ENCODE measurements at regions not wholly inside any gene's neighbourhood (a gene's known extent, or its start where the extent isn't known, plus 50 kb on each side); places are given as distances from the start of the nearest gene placed in this dataset.
"Not testable (repeated sequence)": the region's sequence is repeated elsewhere in the genome, so short reads cannot be mapped to it uniquely, and the experiment has no call there.

- not testable (repeated sequence) for H3K4me1 ChIP-seq (ENCODE audit: control insufficient read depth in 5 of 5, insufficient read depth in 5 of 5, low read length in 5 of 5)
These were observed 358.9 kb upstream of the KCND2 start for GRCh38 chr7:119914119-119914518.

GRCh38 chr7:119916501-119916900 is 356.5 kb upstream of the KCND2 start:
- H3K4me1 ChIP-seq (ENCODE audit: control insufficient read depth in 5 of 5, insufficient read depth in 5 of 5, low read length in 5 of 5) = no peaks in the 10 kb centered on the region
- H3K4me3 ChIP-seq (ENCODE audit: low read depth in 1 of 5, low read length in 5 of 5) = no peak overlapping the region
- H3K9ac ChIP-seq (ENCODE audit: low read length in 5 of 5) = no peak overlapping the region
- no peaks in the 10 kb centered on the region for H3K9me3 ChIP-seq (ENCODE audit: control insufficient read depth in 5 of 5, low read length in 5 of 5)
- H3K27me3 ChIP-seq (ENCODE audit: control insufficient read depth in 5 of 5, insufficient read depth in 4 of 5, low read length in 5 of 5) = no peaks in the 10 kb centered on the region
- H3K36me3 ChIP-seq (ENCODE audit: control insufficient read depth in 5 of 5, insufficient read depth in 5 of 5, low read length in 5 of 5) = no peaks in the 10 kb centered on the region
- no peak overlapping the region for H3K27ac ChIP-seq (ENCODE audit: low read depth, low read length)

More at GRCh38 chr7:119914119-119914518, 358.9 kb upstream of the KCND2 start:
- H3K9me3 ChIP-seq (ENCODE audit: control insufficient read depth in 5 of 5, low read length in 5 of 5); H3K27ac ChIP-seq (ENCODE audit: low read depth, low read length); H3K36me3 ChIP-seq (ENCODE audit: control insufficient read depth in 5 of 5, insufficient read depth in 5 of 5, low read length in 5 of 5); H3K9ac ChIP-seq (ENCODE audit: low read length in 5 of 5); H3K27me3 ChIP-seq (ENCODE audit: control insufficient read depth in 5 of 5, insufficient read depth in 4 of 5, low read length in 5 of 5); H3K4me3 ChIP-seq (ENCODE audit: low read depth in 1 of 5, low read length in 5 of 5): not testable (repeated sequence)

GRCh38 chr7:119918185-119918584 is 354.8 kb upstream of the KCND2 start:
- Histone ChIP-seq H3K9ac (ENCODE audit: low read length in 5 of 5) (no peak overlapping the region), H3K36me3 (ENCODE audit: control insufficient read depth in 5 of 5, insufficient read depth in 5 of 5, low read length in 5 of 5) (no peaks in the 10 kb centered on the region), H3K27ac (ENCODE audit: low read depth, low read length) (no peak overlapping the region), H3K4me1 (ENCODE audit: control insufficient read depth in 5 of 5, insufficient read depth in 5 of 5, low read length in 5 of 5) (no peaks in the 10 kb centered on the region), H3K27me3 (ENCODE audit: control insufficient read depth in 5 of 5, insufficient read depth in 4 of 5, low read length in 5 of 5) (no peaks in the 10 kb centered on the region), H3K9me3 (ENCODE audit: control insufficient read depth in 5 of 5, low read length in 5 of 5) (no peaks in the 10 kb centered on the region), H3K4me3 (ENCODE audit: low read depth in 1 of 5, low read length in 5 of 5) (no peak overlapping the region)

- H3K9me3 ChIP-seq (ENCODE audit: control insufficient read depth in 5 of 5, low read length in 5 of 5) = no peaks in the 10 kb centered on the region
- H3K27me3 ChIP-seq (ENCODE audit: control insufficient read depth in 5 of 5, insufficient read depth in 4 of 5, low read length in 5 of 5) = no peaks in the 10 kb centered on the region
- no peaks in the 10 kb centered on the region for H3K36me3 ChIP-seq (ENCODE audit: control insufficient read depth in 5 of 5, insufficient read depth in 5 of 5, low read length in 5 of 5)
- no peak overlapping the region for H3K9ac ChIP-seq (ENCODE audit: low read length in 5 of 5)
- H3K4me1 ChIP-seq (ENCODE audit: control insufficient read depth in 5 of 5, insufficient read depth in 5 of 5, low read length in 5 of 5) = no peaks in the 10 kb centered on the region
- H3K27ac ChIP-seq (ENCODE audit: low read depth, low read length) = no peak overlapping the region
- no peak overlapping the region for H3K4me3 ChIP-seq (ENCODE audit: low read depth in 1 of 5, low read length in 5 of 5)
These were observed 353.0 kb upstream of the KCND2 start for GRCh38 chr7:119919986-119920385.

- Histone ChIP-seq H3K36me3 (ENCODE audit: control insufficient read depth in 5 of 5, insufficient read depth in 5 of 5, low read length in 5 of 5) (no peaks in the 10 kb centered on the region), H3K4me3 (ENCODE audit: low read depth in 1 of 5, low read length in 5 of 5) (no peak overlapping the region), H3K4me1 (ENCODE audit: control insufficient read depth in 5 of 5, insufficient read depth in 5 of 5, low read length in 5 of 5) (no peaks in the 10 kb centered on the region), H3K27ac (ENCODE audit: low read depth, low read length) (no peak overlapping the region), H3K9ac (ENCODE audit: low read length in 5 of 5) (no peak overlapping the region), H3K27me3 (ENCODE audit: control insufficient read depth in 5 of 5, insufficient read depth in 4 of 5, low read length in 5 of 5) (no peaks in the 10 kb centered on the region), H3K9me3 (ENCODE audit: control insufficient read depth in 5 of 5, low read length in 5 of 5) (no peaks in the 10 kb centered on the region)
These were observed 347.2 kb upstream of the KCND2 start for GRCh38 chr7:119925581-119926289.

- H3K36me3 ChIP-seq (ENCODE audit: control insufficient read depth in 5 of 5, insufficient read depth in 5 of 5, low read length in 5 of 5) = no peaks in the 10 kb centered on the region
- no peaks in the 10 kb centered on the region for H3K4me1 ChIP-seq (ENCODE audit: control insufficient read depth in 5 of 5, insufficient read depth in 5 of 5, low read length in 5 of 5)
- no peak overlapping the region for H3K27ac ChIP-seq (ENCODE audit: low read depth, low read length)
- no peaks in the 10 kb centered on the region for H3K27me3 ChIP-seq (ENCODE audit: control insufficient read depth in 5 of 5, insufficient read depth in 4 of 5, low read length in 5 of 5)
- no peak overlapping the region for H3K4me3 ChIP-seq (ENCODE audit: low read depth in 1 of 5, low read length in 5 of 5)
- H3K9ac ChIP-seq (ENCODE audit: low read length in 5 of 5) = no peak overlapping the region
- H3K9me3 ChIP-seq (ENCODE audit: control insufficient read depth in 5 of 5, low read length in 5 of 5) = no peaks in the 10 kb centered on the region
These were observed 343.1 kb upstream of the KCND2 start for GRCh38 chr7:119929891-119930290.

- H3K9me3 ChIP-seq (ENCODE audit: control insufficient read depth in 5 of 5, low read length in 5 of 5) = no peaks in the 10 kb centered on the region
- no peak overlapping the region for H3K4me3 ChIP-seq (ENCODE audit: low read depth in 1 of 5, low read length in 5 of 5)
- H3K4me1 ChIP-seq (ENCODE audit: control insufficient read depth in 5 of 5, insufficient read depth in 5 of 5, low read length in 5 of 5) = peaks cover 0 to 4% (median 0%) of the 10 kb centered on the region in 5 donors
- no peaks in the 10 kb centered on the region for H3K36me3 ChIP-seq (ENCODE audit: control insufficient read depth in 5 of 5, insufficient read depth in 5 of 5, low read length in 5 of 5)
- H3K27ac ChIP-seq (ENCODE audit: low read depth, low read length) = no peak overlapping the region
- H3K27me3 ChIP-seq (ENCODE audit: control insufficient read depth in 5 of 5, insufficient read depth in 4 of 5, low read length in 5 of 5) = no peaks in the 10 kb centered on the region
- no peak overlapping the region for H3K9ac ChIP-seq (ENCODE audit: low read length in 5 of 5)
These were observed 341.6 kb upstream of the KCND2 start for GRCh38 chr7:119931230-119931824.

- H3K9me3 ChIP-seq (ENCODE audit: control insufficient read depth in 5 of 5, low read length in 5 of 5) = no peaks in the 10 kb centered on the region
- no peak overlapping the region for H3K4me3 ChIP-seq (ENCODE audit: low read depth in 1 of 5, low read length in 5 of 5)
- no peaks in the 10 kb centered on the region for H3K27me3 ChIP-seq (ENCODE audit: control insufficient read depth in 5 of 5, insufficient read depth in 4 of 5, low read length in 5 of 5)
- no peaks in the 10 kb centered on the region for H3K36me3 ChIP-seq (ENCODE audit: control insufficient read depth in 5 of 5, insufficient read depth in 5 of 5, low read length in 5 of 5)
- H3K9ac ChIP-seq (ENCODE audit: low read length in 5 of 5) = no peak overlapping the region
- peaks cover 0 to 9% (median 0%) of the 10 kb centered on the region in 5 donors for H3K4me1 ChIP-seq (ENCODE audit: control insufficient read depth in 5 of 5, insufficient read depth in 5 of 5, low read length in 5 of 5)
- no peak overlapping the region for H3K27ac ChIP-seq (ENCODE audit: low read depth, low read length)
These were observed 337.5 kb upstream of the KCND2 start for GRCh38 chr7:119935418-119936025.

GRCh38 chr7:119936836-119937235 is 336.1 kb upstream of the KCND2 start:
- H3K27ac ChIP-seq (ENCODE audit: low read depth, low read length) = no peak overlapping the region
- H3K4me3 ChIP-seq (ENCODE audit: low read depth in 1 of 5, low read length in 5 of 5) = no peak overlapping the region
- no peaks in the 10 kb centered on the region for H3K36me3 ChIP-seq (ENCODE audit: control insufficient read depth in 5 of 5, insufficient read depth in 5 of 5, low read length in 5 of 5)
- no peak overlapping the region for H3K9ac ChIP-seq (ENCODE audit: low read length in 5 of 5)
- H3K4me1 ChIP-seq (ENCODE audit: control insufficient read depth in 5 of 5, insufficient read depth in 5 of 5, low read length in 5 of 5) = peaks cover 0 to 9% (median 0%) of the 10 kb centered on the region in 5 donors
- H3K27me3 ChIP-seq (ENCODE audit: control insufficient read depth in 5 of 5, insufficient read depth in 4 of 5, low read length in 5 of 5) = no peaks in the 10 kb centered on the region
- no peaks in the 10 kb centered on the region for H3K9me3 ChIP-seq (ENCODE audit: control insufficient read depth in 5 of 5, low read length in 5 of 5)

GRCh38 chr7:119937745-119938144 is 335.2 kb upstream of the KCND2 start:
- Histone ChIP-seq H3K4me3 (ENCODE audit: low read depth in 1 of 5, low read length in 5 of 5) (no peak overlapping the region), H3K36me3 (ENCODE audit: control insufficient read depth in 5 of 5, insufficient read depth in 5 of 5, low read length in 5 of 5) (no peaks in the 10 kb centered on the region), H3K27me3 (ENCODE audit: control insufficient read depth in 5 of 5, insufficient read depth in 4 of 5, low read length in 5 of 5) (no peaks in the 10 kb centered on the region), H3K9ac (ENCODE audit: low read length in 5 of 5) (no peak overlapping the region), H3K27ac (ENCODE audit: low read depth, low read length) (no peak overlapping the region), H3K4me1 (ENCODE audit: control insufficient read depth in 5 of 5, insufficient read depth in 5 of 5, low read length in 5 of 5) (peaks cover 0 to 9% (median 0%) of the 10 kb centered on the region in 5 donors), H3K9me3 (ENCODE audit: control insufficient read depth in 5 of 5, low read length in 5 of 5) (no peaks in the 10 kb centered on the region)

All from subcutaneous abdominal adipose tissue (tissue), 5 donors.